NCI-H1105 (cell line): ENCODE measurements at regions not wholly inside any gene's neighbourhood (a gene's known extent, or its start where the extent isn't known, plus 50 kb on each side); places are given as distances from the start of the nearest gene placed in this dataset.

Source experiments
- DNase-seq: peaks from one replicate; lab custom pipeline; 2025; lab: John Stamatoyannopoulos, UW

DNA sequence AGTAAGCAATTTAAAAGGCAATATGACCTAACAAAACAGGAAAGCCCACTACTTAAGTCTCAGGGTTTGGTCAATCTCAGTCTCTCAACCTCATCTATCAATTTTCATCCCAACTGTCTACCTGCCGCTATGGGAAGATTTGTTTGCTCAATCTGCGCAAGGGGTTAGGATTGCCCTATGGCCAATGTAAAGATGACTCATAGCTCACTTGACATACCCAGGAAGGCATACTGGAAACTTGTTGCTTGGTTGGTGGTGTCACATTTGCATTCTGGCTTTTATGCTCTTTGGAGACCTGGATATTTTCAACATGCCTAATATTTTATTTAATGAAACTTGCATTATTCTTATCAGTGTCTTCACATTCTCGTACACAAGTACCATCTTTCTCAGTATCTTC is 78.1 kb upstream of the TMEM196 start:
- no peak for DNase-seq

DNA sequence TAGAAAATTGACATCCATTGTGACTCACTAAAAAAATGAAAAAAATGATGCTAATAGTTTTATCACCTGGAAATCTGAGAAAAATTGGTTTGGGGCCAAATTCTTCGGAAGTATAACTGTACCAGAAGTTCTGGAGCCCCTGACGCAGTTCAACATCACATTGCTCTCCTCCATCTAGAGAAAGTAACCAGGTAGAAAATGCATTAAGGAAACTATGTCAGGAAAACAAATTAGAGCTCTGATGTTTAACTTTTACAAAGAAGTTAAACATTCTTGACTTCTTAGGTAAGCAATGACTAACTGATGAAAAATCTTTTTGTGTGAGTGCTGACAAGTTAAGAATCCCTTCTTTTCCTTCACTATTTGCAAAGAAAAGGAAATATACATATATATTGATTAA is 61.1 kb upstream of the TMEM196 start:
- no peak for DNase-seq

DNA sequence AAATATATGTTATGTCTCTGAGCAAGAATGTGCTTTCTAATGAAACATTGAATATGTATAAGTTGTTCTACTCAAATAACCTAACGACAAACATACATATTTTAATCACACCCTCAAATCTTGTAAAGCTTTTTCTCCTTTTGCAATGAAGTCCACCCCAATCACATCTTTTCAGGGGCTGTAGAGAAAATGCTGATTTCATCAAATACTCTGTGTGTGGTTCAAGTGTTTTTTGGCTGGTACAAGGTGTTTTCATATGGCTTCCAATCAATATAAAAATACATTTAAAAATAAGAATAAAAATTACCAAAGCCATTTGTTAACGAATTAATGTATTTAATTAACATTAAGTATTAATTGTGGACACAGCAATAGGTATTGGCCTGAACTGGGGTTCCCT is 57.2 kb upstream of the TMEM196 start:
- DNase-seq, result no peak
